HUES48 (cell line): ENCODE measurements at regions not wholly inside any gene's neighbourhood (a gene's known extent, or its start where the extent isn't known, plus 50 kb on each side); places are given as distances from the start of the nearest gene placed in this dataset.

ENCODE experiments used
- H3K27ac ChIP-seq: one replicate; pipeline ENCODE4 v1.7.0; 2013; ENCODE audit warnings: low read depth, low read length, inconsistent platforms
- H3K27me3 ChIP-seq: 2 replicates; pipeline ENCODE4 v1.6.1; 2013; ENCODE audit warnings: mild to moderate bottlenecking, low read length; ENCODE audit not compliant: control insufficient read depth, insufficient read depth
- H3K36me3 ChIP-seq: 2 replicates; pipeline ENCODE4 v1.6.1; 2013; ENCODE audit warnings: low read length; ENCODE audit not compliant: control insufficient read depth, insufficient read depth
- H3K4me1 ChIP-seq: 2 replicates; pipeline ENCODE4 v1.6.1; 2013; ENCODE audit warnings: mild to moderate bottlenecking, low read length; ENCODE audit not compliant: control insufficient read depth, insufficient read depth
- H3K4me3 ChIP-seq: 2 replicates; pipeline ENCODE4 v1.5.1; 2013; ENCODE audit warnings: mild to moderate bottlenecking, low read depth, low read length
- H3K9ac ChIP-seq: 2 replicates; pipeline ENCODE4 v1.6.1; 2013; ENCODE audit warnings: mild to moderate bottlenecking, low read depth, low read length, moderate library complexity
- H3K9me3 ChIP-seq: 2 replicates; pipeline ENCODE4 v1.6.1; 2013; ENCODE audit warnings: low read length; ENCODE audit not compliant: control insufficient read depth, insufficient read depth

GRCh38 chr5:33270671-33271070 lies 170.1 kb upstream of the TARS1 start:
- Histone ChIP-seq H3K27ac (no peak overlapping the region), H3K9ac (no peak overlapping the region), H3K4me3 (no peak overlapping the region), H3K4me1 (no peaks in the 10 kb centered on the region), H3K27me3 (no peaks in the 10 kb centered on the region), H3K36me3 (no peaks in the 10 kb centered on the region), H3K9me3 (no peaks in the 10 kb centered on the region)

GRCh38 chr5:33271606-33272005 lies 169.2 kb upstream of the TARS1 start:
- Histone ChIP-seq H3K9ac (no peak overlapping the region), H3K4me3 (no peak overlapping the region), H3K27ac (no peak overlapping the region), H3K36me3 (no peaks in the 10 kb centered on the region), H3K4me1 (no peaks in the 10 kb centered on the region), H3K9me3 (no peaks in the 10 kb centered on the region), H3K27me3 (no peaks in the 10 kb centered on the region)

- Histone ChIP-seq H3K4me3 (no peak overlapping the region), H3K36me3 (no peaks in the 10 kb centered on the region), H3K4me1 (no peaks in the 10 kb centered on the region), H3K9ac (no peak overlapping the region), H3K27ac (no peak overlapping the region), H3K27me3 (no peaks in the 10 kb centered on the region), H3K9me3 (no peaks in the 10 kb centered on the region)
Observed at GRCh38 chr5:33272288-33272687, 168.5 kb upstream of the TARS1 start.

- no peak overlapping the region for H3K4me3 ChIP-seq
- H3K27ac ChIP-seq: no peak overlapping the region
- no peak overlapping the region for H3K9ac ChIP-seq
- H3K27me3 ChIP-seq: no peaks in the 10 kb centered on the region
- no peaks in the 10 kb centered on the region for H3K9me3 ChIP-seq
- no peaks in the 10 kb centered on the region for H3K36me3 ChIP-seq
- no peaks in the 10 kb centered on the region for H3K4me1 ChIP-seq
Observed at GRCh38 chr5:33273985-33274384, 166.8 kb upstream of the TARS1 start.

GRCh38 chr5:33275391-33275790 lies 165.4 kb upstream of the TARS1 start:
- H3K4me3 ChIP-seq: no peak overlapping the region
- no peak overlapping the region for H3K27ac ChIP-seq
- no peak overlapping the region for H3K9ac ChIP-seq
- H3K9me3 ChIP-seq: no peaks in the 10 kb centered on the region
- no peaks in the 10 kb centered on the region for H3K36me3 ChIP-seq
- no peaks in the 10 kb centered on the region for H3K4me1 ChIP-seq
- H3K27me3 ChIP-seq: no peaks in the 10 kb centered on the region

- Histone ChIP-seq H3K4me3 (no peak overlapping the region), H3K9ac (no peak overlapping the region), H3K4me1 (no peaks in the 10 kb centered on the region), H3K27me3 (no peaks in the 10 kb centered on the region), H3K27ac (no peak overlapping the region), H3K36me3 (no peaks in the 10 kb centered on the region), H3K9me3 (no peaks in the 10 kb centered on the region)
Observed at GRCh38 chr5:33275921-33276627, 164.7 kb upstream of the TARS1 start.

GRCh38 chr5:33276628-33276950 lies 164.2 kb upstream of the TARS1 start:
- no peak overlapping the region for H3K9ac ChIP-seq

GRCh38 chr5:33277061-33277650 lies 163.6 kb upstream of the TARS1 start:
- Histone ChIP-seq H3K36me3 (no peaks in the 10 kb centered on the region), H3K27me3 (no peaks in the 10 kb centered on the region), H3K4me1 (no peaks in the 10 kb centered on the region), H3K9me3 (no peaks in the 10 kb centered on the region), H3K9ac (no peak overlapping the region), H3K4me3 (no peak overlapping the region), H3K27ac (no peak overlapping the region)

More at GRCh38 chr5:33276628-33276950, 164.2 kb upstream of the TARS1 start:
- no peak overlapping the region for H3K27ac ChIP-seq
- H3K27me3 ChIP-seq: no peaks in the 10 kb centered on the region
- no peaks in the 10 kb centered on the region for H3K36me3 ChIP-seq
- no peaks in the 10 kb centered on the region for H3K4me1 ChIP-seq
- no peak overlapping the region for H3K4me3 ChIP-seq
- H3K9me3 ChIP-seq: no peaks in the 10 kb centered on the region

- no peak overlapping the region for H3K9ac ChIP-seq
- no peaks in the 10 kb centered on the region for H3K9me3 ChIP-seq
- H3K4me1 ChIP-seq: no peaks in the 10 kb centered on the region
- H3K27me3 ChIP-seq: no peaks in the 10 kb centered on the region
- H3K4me3 ChIP-seq: no peak overlapping the region
- no peaks in the 10 kb centered on the region for H3K36me3 ChIP-seq
- no peak overlapping the region for H3K27ac ChIP-seq
Observed at GRCh38 chr5:33281431-33281843, 159.3 kb upstream of the TARS1 start.

- Histone ChIP-seq H3K27ac (no peak overlapping the region), H3K4me3 (no peak overlapping the region), H3K36me3 (no peaks in the 10 kb centered on the region), H3K9me3 (no peaks in the 10 kb centered on the region), H3K4me1 (no peaks in the 10 kb centered on the region), H3K27me3 (no peaks in the 10 kb centered on the region), H3K9ac (no peak overlapping the region)
Observed at GRCh38 chr5:33282157-33282556, 158.6 kb upstream of the TARS1 start.

- Histone ChIP-seq H3K9me3 (no peaks in the 10 kb centered on the region), H3K27ac (no peak overlapping the region)
Observed at GRCh38 chr5:33282696-33283095, 158.1 kb upstream of the TARS1 start.

More at GRCh38 chr5:33282696-33283095, 158.1 kb upstream of the TARS1 start:
- no peak overlapping the region for H3K4me3 ChIP-seq
- H3K36me3 ChIP-seq: no peaks in the 10 kb centered on the region
- no peak overlapping the region for H3K9ac ChIP-seq
- H3K4me1 ChIP-seq: no peaks in the 10 kb centered on the region
- no peaks in the 10 kb centered on the region for H3K27me3 ChIP-seq
